Left ventricle myocardium inferior (tissue), 1 donor: ENCODE measurements at regions not wholly inside any gene's neighbourhood (a gene's known extent, or its start where the extent isn't known, plus 50 kb on each side); places are given as distances from the start of the nearest gene placed in this dataset.
A peak's percentile ranks its signal among the peaks of the same experiment; 100 is the strongest.

ENCODE experiments used
- DNase-seq: peaks from one replicate; pipeline ENCODE4 v3.0.0-alpha.2; 2020
- H3K27ac ChIP-seq: fragments of 200-600 bp; replicated peaks from 2 replicates; pipeline ENCODE4 v1.8.0; 2021
- H3K27me3 ChIP-seq: fragments of 200-600 bp; 2 replicates; pipeline ENCODE4 v1.8.0; 2021; ENCODE audit warnings: low read depth
- H3K36me3 ChIP-seq: fragments of 200-600 bp; 2 replicates; pipeline ENCODE4 v1.8.0; 2021
- H3K4me1 ChIP-seq: fragments of 200-600 bp; 2 replicates; pipeline ENCODE4 v1.8.0; 2021
- H3K4me3 ChIP-seq: fragments of 200-600 bp; 2 replicates; pipeline ENCODE4 v1.8.0; 2021; ENCODE audit warnings: mild to moderate bottlenecking, moderate library complexity
- H3K9me3 ChIP-seq: fragments of 200-600 bp; replicated peaks from 2 replicates; pipeline ENCODE4 v1.8.0; 2021
- CTCF ChIP-seq: fragments of 200-600 bp; IDR thresholded peaks from 2 replicates; pipeline ENCODE4 v1.8.0; 2021; ENCODE audit warnings: antibody characterized with exemption, mild to moderate bottlenecking, borderline replicate concordance
- intact Hi-C: fragments of 100-400 bp; cut with micrococcal nuclease; formaldehyde crosslinking; loops from one replicate; pipeline ENCODE4 v1.11.0; 2022
- donor health status: DM: no; HTN: yes; CAD: no; lungs with severe emphysema.

GRCh38 chr13:27006519-27007161 is 165.0 kb downstream of the USP12 start:
- DNase-seq = no peak
- peak overlapping the region; percentile 63 for H3K4me3 ChIP-seq
- no peak for TF ChIP-seq CTCF
- peaks cover 22% of the 10 kb centered on the region for H3K27me3 ChIP-seq
- H3K9me3 ChIP-seq = peaks cover 8% of the 10 kb centered on the region
- intact Hi-C loops = no loop called here
- H3K36me3 ChIP-seq = no peaks in the 10 kb centered on the region
- peaks cover 21% of the 10 kb centered on the region for H3K4me1 ChIP-seq
- H3K27ac ChIP-seq = no peak overlapping the region

- H3K27ac ChIP-seq = no peak overlapping the region
- intact Hi-C loops = no loop called here
Measured at GRCh38 chr13:27005976-27006518, 165.6 kb downstream of the USP12 start.

GRCh38 chr13:27005556-27005955 is 166.1 kb downstream of the USP12 start:
- Histone ChIP-seq H3K36me3 (no peaks in the 10 kb centered on the region), H3K4me1 (peaks cover 21% of the 10 kb centered on the region), H3K27me3 (peaks cover 22% of the 10 kb centered on the region), H3K9me3 (peaks cover 8% of the 10 kb centered on the region), H3K4me3 (no peak overlapping the region), H3K27ac (no peak overlapping the region)
- TF ChIP-seq CTCF = no peak
- DNase-seq = no peak
- intact Hi-C loops = no loop called here

More at GRCh38 chr13:27005976-27006518, 165.6 kb downstream of the USP12 start:
- TF ChIP-seq CTCF = no peak
- no peaks in the 10 kb centered on the region for H3K36me3 ChIP-seq
- peaks cover 8% of the 10 kb centered on the region for H3K9me3 ChIP-seq
- H3K27me3 ChIP-seq = peaks cover 22% of the 10 kb centered on the region
- peak overlapping the region; percentile 63 for H3K4me3 ChIP-seq
- peaks cover 21% of the 10 kb centered on the region for H3K4me1 ChIP-seq
- no peak for DNase-seq

- Histone ChIP-seq H3K4me3 (no peak overlapping the region), H3K27ac (peak overlapping the region; percentile 23), H3K9me3 (peaks cover 8% of the 10 kb centered on the region), H3K27me3 (peaks cover 22% of the 10 kb centered on the region), H3K4me1 (peaks cover 21% of the 10 kb centered on the region), H3K36me3 (no peaks in the 10 kb centered on the region)
- intact Hi-C loops = no loop called here
- no peak for TF ChIP-seq CTCF
- DNase-seq = no peak
Measured at GRCh38 chr13:27004866-27005265, 166.7 kb downstream of the USP12 start.

DNA sequence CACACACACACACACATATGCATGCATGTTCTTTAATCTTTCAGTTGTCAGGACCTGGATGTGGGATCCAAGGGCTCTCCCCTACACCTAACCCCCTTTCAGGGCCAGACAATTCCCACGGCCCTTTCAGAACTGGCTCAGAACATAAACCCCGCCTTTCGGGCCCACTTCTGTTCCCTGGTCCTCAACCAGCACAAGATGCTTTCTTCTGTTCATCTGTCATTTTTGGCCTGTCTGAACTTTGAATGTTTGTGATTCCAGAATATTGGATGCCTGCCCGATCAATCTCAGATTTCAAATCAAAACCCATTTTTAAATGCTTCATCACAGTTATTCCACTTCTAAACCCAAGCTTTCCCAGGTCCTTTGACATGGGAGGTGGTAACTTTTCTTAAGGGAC is 167.3 kb downstream of the USP12 start:
- H3K4me1 ChIP-seq = peaks cover 21% of the 10 kb centered on the region
- intact Hi-C loops = no loop called here
- H3K4me3 ChIP-seq = no peak overlapping the region
- H3K36me3 ChIP-seq = no peaks in the 10 kb centered on the region
- TF ChIP-seq CTCF = no peak
- peaks cover 22% of the 10 kb centered on the region for H3K27me3 ChIP-seq
- peaks cover 8% of the 10 kb centered on the region for H3K9me3 ChIP-seq
- DNase-seq = no peak
- H3K27ac ChIP-seq = no peak overlapping the region
